OCI-LY7 (cell line): ENCODE measurements at regions not wholly inside any gene's neighbourhood (a gene's known extent, or its start where the extent isn't known, plus 50 kb on each side); places are given as distances from the start of the nearest gene placed in this dataset.

ENCODE experiments used
- EZH2phosphoT487 ChIP-seq: fragments of 200-600 bp; sonication (generic); IDR thresholded peaks from 2 replicates; pipeline ENCODE4 v1.6.1; 2018; ENCODE audit warnings: low read depth, borderline replicate concordance, mild to moderate bottlenecking, mixed run types, antibody characterized with exemption, low read length, moderate library complexity, mixed read lengths
- TF ChIP-seq, protein P1 (sequence below): fragments of 200-600 bp; sonication (generic); conservative IDR thresholded peaks from 2 replicates; pipeline ENCODE4 v1.5.1; 2014; ENCODE audit warnings: mild to moderate bottlenecking, antibody characterized with exemption, low read length, moderate library complexity, mixed read lengths

GRCh38 chr3:117063930-117064329 is 354.4 kb downstream of the TUSC7 start:
- no peak for TF ChIP-seq EZH2phosphoT487
- TF ChIP-seq, protein P1, sequence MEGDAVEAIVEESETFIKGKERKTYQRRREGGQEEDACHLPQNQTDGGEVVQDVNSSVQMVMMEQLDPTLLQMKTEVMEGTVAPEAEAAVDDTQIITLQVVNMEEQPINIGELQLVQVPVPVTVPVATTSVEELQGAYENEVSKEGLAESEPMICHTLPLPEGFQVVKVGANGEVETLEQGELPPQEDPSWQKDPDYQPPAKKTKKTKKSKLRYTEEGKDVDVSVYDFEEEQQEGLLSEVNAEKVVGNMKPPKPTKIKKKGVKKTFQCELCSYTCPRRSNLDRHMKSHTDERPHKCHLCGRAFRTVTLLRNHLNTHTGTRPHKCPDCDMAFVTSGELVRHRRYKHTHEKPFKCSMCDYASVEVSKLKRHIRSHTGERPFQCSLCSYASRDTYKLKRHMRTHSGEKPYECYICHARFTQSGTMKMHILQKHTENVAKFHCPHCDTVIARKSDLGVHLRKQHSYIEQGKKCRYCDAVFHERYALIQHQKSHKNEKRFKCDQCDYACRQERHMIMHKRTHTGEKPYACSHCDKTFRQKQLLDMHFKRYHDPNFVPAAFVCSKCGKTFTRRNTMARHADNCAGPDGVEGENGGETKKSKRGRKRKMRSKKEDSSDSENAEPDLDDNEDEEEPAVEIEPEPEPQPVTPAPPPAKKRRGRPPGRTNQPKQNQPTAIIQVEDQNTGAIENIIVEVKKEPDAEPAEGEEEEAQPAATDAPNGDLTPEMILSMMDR = no peak
